ENCODE measurements at regions not wholly inside any gene's neighbourhood (a gene's known extent, or its start where the extent isn't known, plus 50 kb on each side); places are given as distances from the start of the nearest gene placed in this dataset.

DNA sequence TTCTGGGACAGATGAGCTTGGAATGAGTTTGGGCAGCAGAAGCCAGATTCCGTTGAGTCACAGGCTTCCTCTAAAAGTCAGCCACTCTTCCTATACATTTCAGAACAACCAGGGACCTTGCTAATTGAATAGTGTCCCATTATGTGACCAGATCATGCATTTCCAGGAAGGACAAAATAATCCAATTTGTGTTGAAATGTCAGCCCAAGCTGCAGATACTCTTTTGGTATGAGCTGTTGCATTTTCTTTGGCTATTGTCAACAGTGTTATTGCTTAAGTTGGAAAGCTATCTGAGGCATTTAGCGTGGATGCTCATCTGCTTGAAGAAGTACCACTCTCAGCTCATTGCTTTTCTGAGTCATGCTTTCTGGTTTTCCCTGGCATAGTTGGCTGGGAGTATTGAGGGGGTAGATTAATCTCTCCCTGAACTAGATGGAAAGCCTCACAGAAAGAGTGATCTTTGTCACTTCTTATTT lies 223.7 kb upstream of the HABP2 start:
- no peak for DNase-seq

DNA sequence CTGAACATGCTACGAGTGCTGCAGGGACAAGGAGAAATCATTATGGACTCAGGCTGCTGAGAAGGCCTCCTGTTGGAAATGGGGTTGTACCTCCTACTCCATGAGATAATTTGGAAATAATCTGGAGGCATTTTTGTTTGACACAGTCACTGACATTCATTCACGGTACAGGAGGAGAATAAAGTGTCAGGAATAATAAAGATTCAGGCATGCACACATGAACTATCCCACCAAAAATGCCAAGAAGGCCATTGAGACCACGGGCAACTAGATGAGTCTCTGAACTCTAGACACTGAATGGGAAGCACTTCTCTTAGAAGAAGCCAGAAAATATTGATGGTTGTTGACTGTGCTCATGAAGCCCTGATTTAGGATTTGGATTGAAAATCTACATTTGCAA lies 220.9 kb upstream of the HABP2 start:
- DNase-seq = no peak

DNA sequence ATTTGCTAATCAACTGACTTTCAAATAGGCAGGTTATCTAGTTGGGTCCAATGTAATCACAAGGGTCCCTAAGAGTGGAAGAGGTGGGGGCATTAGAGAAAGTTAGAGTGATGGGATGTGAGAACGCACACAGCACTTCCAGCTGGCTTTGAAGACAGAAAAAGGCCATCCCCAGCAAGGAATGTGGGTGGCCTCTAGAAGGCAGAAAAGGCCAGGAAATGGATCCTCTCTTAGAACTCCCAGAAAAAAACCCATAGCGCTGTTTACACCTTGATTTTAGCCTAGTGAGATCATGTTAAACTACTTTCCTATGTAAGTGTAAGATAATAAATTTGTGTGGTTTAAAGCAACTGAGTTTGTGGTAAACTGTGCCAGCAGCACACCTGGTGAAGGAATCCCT lies 219.5 kb upstream of the HABP2 start:
- no peak for DNase-seq

DNA sequence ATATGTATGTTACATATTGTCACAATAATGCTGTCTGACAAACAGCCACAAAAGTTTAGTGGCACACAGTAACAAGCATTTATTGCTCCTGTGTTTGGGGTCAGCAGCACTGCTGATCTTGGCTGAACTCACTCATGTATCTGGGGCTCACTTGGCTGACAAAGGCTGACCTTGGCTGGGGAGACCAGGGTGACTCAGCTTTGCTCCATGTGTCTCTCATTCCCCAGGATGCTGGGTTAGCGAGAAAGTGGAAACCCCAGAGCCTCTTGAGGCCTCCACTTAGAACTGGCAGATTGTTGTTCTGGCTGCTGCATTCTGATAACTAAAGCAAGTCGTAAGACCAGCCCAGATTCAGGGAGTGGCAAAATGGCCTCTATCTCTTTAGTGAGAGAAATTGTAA lies 217.3 kb upstream of the HABP2 start:
- DNase-seq = no peak

DNA sequence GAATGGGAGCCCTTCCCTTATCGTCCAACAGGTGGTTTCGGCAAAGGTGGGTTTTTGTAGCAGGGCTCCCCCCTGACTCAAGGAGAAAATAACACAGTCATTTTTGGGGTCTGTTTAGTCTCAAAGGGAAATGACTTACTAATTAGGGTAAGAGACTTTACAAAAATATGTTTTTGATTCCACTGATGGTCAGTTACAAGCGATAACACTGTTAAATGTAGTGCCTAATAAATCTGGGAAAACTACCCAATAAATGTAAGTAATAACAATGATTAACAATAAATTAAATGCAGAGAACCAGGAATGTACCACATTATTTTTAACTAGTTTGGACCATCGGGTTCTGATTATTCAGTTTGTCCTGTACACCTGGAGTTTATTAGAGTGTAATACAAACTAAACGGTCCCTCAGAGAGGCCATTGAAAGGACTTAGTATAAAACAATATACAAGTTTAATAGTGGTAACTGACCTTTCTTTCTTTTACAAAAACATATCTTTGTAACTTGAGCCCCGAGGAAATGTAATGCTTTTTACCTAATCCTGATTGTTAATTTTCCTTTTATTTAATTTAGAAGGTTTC lies 216.2 kb upstream of the HABP2 start:
- no peak for DNase-seq

DNA sequence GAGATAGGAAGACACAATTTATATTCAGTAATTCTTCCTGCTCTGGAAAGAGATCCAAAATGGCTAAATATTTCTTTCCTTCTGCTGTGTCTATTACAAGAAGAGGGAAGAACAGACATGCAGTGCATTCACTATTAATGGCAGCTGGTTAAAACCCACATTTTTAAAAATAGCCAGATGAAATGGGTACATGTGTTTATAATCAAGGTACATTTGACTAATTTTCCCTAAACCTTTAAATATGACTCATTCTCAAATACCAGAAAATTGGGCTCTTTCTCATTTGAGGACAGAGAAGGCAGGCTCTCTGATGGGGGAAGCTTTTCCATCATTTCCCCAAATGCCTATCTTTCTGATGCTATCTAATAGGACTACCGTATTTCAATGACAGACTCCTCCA lies 215.7 kb upstream of the HABP2 start:
- DNase-seq = no peak

DNA sequence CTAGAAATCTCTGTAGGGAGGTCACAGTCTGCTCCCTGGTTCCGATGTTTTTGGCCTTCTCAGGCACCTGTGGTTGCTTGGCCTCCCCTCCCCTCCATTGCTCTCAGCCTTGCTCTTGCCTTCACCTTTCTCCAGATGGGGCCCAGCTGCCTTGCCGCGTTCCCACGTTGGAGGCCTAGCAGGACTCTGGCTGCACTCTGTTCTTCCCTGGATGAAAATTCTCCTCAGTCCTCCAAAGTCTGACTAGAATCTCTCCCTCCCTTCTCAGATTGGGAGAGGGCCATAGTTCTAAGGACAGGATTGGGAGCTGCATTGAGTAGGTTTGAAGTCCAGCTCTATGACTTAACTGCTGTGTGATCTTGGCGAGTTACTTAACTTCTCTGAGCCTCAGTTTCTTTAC lies 213.7 kb upstream of the HABP2 start:
- no peak for DNase-seq

DNA sequence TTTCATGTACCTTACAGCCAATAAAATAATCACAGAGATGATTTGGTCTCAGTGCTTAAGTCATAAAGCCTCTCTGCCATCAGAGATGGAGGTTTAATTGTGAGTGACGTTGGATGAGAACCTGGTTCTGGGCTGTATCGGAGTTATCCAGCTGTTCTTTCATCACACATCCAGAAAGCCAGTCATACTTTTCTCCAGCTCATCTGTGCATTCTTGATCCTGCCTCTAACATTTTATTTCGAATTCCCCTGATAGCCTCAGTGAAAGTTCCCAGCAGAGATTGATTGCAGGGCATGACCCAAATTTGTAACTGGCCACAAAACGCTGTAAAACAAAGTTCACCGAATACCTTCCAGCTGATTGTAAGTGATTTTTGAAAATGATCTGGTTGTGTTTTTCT lies 212.6 kb upstream of the HABP2 start:
- DNase-seq = no peak

DNA sequence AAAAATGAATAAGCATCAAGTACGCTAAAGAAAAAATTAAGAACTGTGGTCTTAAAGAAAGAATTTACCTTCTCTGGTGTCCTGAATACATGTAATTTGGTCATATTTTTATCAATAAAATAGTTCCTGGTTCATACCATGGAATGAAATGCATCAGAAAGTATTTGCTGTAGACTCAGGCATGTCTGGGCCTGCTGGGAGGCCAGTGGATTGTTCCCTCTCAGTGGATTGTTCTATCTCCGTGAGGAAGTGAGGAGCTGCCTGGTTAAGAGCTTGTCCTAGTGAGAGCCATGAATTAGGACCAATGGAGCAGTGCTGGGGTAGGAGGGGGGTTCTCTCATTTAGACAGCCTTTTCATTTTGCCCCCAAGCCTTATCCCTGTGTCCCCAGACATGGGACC lies 211.7 kb upstream of the HABP2 start:
- DNase-seq = no peak

DNA sequence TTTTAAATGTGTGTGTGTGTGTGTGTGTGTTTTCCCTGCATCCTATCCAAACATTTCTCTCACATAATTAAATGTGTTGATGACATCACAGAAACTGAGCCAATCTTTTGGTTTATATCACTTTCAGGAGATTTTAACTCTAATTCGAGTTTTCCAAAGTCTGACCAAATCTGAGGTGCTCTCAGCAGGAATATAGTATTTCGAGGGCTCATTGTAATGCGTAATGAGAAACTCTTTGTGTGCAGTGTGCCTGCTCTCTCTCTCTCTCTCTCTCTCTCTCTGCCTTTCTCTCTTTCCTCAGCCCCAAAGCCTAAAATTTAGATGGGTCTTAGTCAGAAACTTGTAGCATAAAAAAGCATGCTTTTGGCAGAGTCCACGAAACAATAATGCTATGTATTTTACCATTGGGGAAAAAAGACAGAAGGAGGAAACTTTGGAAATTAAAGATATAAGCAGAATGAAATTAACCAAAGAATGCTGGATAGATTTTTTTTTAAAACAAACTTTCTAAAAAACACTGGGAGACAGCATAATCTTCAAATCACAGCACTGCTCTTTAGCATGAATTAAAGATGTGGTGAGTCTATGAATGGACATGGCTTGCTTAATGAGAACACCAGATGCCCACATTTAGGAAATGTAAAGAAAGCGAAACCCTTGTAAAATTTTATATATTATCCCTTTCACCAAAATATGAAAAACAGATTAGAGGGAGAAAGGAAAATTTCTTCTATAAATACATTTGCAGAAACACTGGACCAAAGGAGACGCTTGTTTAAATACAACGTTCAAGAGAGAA lies 206.8 kb upstream of the HABP2 start:
- DNase-seq = no peak

DNA sequence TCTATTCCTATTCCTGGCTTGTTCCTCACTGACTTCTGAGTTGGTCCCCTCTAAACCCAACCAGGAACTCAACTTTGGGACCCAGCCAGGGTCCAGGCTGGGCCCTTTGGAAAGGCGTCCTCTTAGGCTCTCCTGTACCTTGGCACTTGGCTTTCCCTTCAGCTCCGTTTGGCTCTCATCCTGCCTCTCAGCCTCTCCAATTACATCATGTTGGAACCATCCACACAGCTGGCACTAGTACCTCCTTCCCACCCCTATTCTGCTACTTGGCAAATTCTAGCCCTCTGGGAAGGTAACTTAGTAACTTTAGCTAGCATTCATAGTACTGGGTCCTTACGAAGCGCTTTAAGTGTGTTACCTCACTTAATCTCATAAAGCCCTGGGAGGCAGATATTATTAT lies 205.3 kb upstream of the HABP2 start:
- DNase-seq = no peak

DNA sequence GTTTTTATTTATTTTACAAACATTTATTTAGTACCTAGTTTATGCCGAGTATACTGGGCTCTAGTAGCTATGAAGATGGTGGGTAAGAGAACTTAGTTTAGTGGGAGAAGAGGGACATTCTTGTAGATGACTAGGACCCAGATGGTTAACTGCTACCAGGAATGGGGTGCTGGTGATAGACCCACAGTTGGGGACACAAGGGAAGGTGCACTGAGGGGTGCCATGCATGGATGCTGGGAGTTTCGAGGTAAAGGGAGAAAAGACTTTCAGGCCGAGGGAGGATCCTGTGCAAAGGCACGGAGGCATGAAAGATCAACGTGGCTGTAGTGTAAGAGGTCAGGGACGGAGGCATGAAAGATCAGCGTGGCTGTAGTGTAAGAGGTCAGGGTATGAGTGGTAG lies 204.2 kb upstream of the HABP2 start:
- DNase-seq = no peak

DNA sequence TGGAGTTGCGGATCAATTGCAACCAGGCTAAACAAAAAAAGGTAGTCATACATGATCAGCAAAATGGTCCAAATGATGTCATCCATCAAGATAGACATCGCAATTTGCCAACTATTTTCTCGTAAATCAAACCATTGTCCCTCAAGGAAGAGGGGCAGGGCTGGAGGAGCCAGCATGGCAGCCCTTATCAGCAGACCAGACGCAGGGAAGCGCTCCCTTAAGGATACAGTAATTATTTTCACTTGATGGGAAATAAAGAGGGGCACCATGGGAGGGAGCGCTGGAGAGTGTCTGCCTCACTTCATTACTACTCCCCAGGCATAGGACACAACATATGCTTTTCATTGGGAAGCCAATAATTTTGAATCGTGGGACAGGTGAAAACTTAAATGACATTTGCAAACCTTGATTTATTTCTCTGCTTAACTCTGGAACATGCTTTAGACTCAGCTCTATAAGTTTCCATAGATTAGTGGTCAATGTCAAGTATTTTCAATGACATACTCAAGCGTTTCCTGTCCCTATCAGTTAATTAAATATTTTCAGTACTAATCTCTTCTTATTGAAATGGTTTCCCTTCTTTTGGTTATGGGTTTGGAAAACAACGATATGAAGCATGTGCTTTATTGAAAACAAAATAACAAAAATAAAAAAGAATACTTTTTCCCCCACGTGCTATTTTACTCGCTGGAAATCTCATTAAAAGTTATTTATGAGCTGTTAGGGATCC lies 202.4 kb upstream of the HABP2 start:
- no peak for DNase-seq

DNA sequence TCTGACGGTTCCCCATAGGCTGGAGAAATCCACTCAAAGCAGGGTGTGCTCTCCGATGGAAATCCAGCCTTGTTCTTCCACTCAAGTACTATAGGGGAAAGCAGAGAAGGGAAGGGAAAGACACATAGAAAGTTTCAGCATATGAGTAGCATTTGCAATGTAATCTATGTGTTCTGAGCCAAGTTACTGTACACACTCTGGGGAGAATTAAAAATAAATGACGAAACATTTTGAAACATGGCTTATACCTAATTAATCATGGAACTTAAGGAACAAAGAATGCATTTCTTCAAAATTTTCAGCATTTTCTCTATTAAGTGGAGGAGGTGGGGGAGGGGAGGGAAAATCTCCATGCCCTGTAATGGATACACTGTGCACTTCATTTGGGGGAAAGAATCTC lies 198.1 kb upstream of the HABP2 start:
- no peak for DNase-seq

DNA sequence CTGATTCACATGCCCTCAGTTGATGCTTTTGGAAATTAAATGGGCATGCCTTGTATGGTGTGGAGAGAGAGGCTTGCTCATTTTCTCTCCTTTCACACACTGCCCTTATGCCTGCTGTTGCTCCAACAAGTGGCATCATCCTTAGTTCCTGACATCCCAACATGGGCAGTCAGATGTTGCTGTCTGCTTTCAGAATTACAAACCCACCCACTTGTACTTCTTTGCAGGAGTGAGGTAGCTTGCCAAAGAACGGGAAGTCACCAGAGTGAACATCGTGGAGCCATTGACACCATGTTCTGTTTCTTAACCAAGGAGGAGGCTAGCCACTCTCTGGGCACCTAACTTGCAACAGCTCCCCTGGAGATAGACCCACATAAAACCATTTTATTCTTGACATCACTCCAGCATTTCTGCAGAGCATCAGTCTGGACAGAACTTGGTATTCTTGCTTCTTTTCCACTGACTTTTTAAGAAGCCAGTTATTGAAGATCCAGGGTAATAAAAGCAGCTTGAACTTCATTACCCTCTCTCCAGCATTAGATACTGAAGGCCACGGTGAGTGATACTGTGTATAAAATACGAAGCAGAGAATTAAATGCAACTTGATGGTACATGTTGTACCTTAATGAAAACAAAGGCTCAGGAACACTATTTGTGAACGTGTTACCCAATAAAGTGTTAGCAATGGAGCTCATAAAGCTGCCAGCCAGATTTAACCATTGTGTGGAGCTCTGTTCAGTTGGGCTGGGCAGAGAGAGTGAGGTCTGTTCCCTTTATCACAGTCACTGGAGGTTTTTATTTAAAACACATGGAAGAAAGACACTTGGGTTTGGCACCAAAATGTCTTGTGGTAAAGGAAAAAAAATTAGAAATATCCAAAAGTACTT lies 195.8 kb upstream of the HABP2 start:
- DNase-seq = no peak

DNA sequence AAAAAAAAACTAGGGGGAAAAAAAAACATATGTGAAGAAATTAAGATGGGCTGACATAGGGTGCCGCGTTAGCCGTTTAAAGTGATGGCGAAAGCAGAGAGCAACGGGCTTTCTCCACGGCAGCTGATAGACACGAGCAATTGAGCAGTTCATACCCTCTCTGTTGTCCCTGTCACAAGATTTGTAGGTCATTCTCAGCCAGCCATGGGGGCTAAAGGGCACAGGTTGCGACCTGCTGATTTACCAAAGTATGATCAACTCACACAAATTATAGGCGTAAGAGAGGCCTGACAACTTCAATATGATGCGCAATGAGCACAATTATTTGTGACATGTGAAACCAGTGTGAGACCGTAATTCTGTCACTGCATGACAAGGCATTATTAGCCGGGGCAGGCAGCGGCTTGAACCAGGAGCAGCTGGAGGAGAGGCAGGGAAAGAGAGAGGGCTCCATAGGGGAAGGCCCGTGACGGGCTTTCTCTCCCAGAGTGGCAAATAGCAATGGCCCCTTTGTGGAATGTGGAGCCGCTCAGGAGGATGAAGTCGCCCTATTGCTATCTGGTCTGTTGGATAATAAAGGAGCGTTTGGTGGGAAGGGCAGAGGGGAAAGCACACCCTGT lies 195.1 kb upstream of the HABP2 start:
- DNase-seq = no peak

DNA sequence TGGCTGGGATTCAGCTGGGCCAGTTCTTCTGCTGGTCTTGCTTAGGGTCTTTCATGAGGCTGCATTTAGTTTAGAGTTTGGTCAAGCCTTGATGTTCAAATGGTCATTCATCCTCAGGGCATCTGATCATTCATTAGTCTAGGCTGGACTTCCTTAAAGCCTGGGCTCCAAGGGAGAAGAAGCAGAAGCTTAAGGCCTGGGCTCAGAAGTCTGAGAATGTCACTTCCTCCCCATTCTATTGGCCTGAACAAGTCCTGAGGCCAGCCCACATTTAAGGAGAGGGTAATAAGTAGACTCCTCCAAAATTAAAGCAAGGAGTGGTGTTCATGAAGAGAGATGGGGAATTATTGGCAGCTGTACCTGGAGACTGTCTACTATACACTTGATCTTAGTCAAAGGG lies 193.2 kb upstream of the HABP2 start:
- no peak for DNase-seq

DNA sequence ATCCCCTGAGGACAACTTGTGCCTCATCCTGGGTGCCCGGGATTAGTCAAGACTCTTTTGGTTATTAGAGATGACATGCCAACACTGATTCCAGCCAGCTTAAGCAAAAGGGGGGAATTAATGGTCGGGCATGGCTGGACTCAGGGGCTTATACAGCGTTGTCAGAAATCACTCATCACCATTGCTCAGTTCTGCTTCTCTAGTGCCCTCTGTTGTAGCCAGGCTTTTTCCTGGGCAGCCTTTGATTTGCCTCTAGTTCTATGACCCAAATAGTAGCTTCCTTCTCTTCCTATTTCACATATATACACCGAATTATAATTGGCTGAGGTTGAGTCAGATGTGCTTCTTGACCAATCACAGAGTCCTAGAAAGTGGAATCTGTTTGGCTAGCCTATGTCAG lies 192.0 kb upstream of the HABP2 start:
- DNase-seq = no peak

DNA sequence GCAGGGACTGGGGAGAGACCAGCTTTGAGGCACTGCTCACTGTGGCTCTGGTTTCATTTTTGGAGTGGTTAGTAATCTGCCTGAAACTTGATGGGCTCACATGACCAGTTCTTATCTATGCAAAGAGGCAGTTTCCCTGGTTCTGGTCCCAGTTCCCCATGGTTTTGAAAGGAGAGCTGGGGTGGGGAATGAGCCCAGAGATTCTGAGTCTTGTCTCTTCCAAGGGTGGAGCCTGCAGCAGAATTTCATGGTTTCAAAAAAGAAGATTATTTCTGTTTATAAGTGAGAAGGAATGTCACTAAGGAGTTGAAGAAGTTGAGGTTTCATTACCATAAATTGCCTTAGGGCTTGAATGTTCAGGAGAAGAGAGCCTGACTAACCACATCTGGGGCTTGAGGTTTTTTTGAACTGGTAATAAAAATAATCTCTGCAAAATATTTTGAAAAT lies 190.2 kb upstream of the HABP2 start:
- DNase-seq = peak; percentile 1

DNA sequence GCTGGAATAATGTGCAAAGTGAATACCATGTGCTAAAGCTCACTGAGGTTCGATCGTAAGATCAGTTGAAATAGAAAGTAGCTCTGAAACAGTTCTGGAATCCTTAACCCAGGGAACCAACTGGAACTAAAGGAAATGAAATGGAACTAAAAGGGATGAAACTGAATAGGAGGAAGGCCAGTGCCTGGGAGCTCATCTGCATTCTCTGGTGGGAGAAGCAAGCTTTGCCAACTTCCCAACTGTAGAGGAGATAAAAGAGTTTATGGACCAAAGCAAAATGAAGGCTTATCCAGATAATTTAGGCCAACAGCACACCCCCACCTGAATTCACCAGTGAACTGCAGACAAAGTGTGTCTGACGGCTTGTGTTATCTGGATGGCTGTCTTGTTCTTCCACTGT lies 188.6 kb upstream of the HABP2 start:
- no peak for DNase-seq

DNA sequence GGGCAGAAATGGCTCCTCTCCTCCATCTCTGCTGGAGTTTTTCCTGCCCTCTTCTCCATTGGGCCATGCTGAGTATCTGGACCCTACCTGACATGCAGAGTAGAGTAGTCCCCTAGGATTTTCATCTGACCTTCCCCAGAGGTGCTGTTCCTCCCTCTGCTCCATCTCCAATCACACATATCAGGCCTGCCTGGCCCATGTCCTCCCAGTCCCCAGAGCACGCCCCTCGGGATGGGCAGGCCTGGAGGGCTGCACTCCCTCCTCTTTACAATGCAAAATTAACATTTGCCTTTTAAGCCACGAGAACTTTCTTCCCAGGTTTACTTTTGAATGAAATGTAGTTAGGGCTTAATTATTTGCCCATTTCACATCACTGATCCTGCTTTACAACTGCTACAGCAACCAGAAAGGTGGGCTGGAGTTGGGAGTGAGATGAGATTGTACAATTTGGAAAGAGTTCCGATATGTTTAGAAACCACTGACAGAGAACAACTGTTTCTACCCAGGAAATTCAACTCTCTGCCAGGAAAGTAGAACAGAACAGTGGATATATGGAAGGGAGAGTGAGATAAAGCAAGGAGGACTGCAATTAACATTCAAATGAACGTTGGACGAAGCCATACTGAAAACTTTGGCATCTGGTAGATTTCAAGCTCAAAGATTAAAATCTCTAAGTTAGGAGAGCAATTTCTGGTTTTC lies 184.0 kb upstream of the HABP2 start:
- no peak for DNase-seq

DNA sequence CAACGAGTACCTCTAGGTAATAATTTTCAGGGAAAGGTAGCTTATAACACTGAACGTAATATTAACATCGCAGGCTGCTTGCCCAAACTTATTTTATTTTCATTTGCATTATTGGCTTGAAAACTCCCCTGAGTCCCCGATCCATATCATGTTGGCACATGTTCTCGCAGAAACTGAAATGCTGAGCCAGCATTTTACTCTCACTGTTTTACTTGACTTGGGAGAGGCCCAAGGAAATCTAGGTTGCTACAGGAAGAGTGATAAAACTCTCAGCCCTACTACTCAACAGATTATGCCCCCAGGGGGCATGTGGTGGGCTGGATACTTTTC lies 183.5 kb upstream of the HABP2 start:
- no peak for DNase-seq

Data from NCI-H226 (cell line).